ENCODE measurements at regions not wholly inside any gene's neighbourhood (a gene's known extent, or its start where the extent isn't known, plus 50 kb on each side); places are given as distances from the start of the nearest gene placed in this dataset.

- no peak overlapping the region for H3K4me3 ChIP-seq (ENCODE audit: low read depth, low read length)
- peak; percentile 82 for DNase-seq (ENCODE audit: low read depth, low spot score)
- in situ Hi-C loops (cut with HindIII; ENCODE audit: low sequenced_read_pairs), result no loop called here
- TF ChIP-seq, protein P1, sequence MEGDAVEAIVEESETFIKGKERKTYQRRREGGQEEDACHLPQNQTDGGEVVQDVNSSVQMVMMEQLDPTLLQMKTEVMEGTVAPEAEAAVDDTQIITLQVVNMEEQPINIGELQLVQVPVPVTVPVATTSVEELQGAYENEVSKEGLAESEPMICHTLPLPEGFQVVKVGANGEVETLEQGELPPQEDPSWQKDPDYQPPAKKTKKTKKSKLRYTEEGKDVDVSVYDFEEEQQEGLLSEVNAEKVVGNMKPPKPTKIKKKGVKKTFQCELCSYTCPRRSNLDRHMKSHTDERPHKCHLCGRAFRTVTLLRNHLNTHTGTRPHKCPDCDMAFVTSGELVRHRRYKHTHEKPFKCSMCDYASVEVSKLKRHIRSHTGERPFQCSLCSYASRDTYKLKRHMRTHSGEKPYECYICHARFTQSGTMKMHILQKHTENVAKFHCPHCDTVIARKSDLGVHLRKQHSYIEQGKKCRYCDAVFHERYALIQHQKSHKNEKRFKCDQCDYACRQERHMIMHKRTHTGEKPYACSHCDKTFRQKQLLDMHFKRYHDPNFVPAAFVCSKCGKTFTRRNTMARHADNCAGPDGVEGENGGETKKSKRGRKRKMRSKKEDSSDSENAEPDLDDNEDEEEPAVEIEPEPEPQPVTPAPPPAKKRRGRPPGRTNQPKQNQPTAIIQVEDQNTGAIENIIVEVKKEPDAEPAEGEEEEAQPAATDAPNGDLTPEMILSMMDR (IDR thresholded peaks at IDR 0.05; ENCODE audit: low read depth, low read length), result no peak
These were observed 61.9 kb upstream of the NFKB1 start for GRCh38 chr4:102439236-102439614.

DNA sequence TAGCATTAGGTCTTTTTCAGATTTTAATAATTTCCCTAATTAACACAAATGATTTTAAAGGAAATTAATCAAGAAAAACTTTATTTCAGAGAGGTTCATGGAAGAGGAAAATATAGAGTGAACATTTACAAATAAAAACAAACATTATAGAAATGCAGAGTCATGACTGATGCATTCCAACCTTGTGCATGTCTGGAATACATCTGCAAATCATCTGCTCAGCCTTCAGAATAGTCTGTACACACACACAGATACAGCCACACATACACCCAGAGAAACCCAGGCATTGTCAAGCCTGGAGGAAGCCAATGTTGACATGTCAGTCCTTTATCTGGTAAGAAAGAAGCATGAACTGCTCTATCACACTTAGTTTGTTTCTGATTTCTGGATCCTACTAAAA lies 61.3 kb upstream of the NFKB1 start:
- DNase-seq (ENCODE audit: low read depth, low spot score), result peak; percentile 49
- no peak overlapping the region for H3K4me3 ChIP-seq (ENCODE audit: low read depth, low read length)
- in situ Hi-C loops (cut with HindIII; ENCODE audit: low sequenced_read_pairs), result no loop called here
- TF ChIP-seq, protein P1 (IDR thresholded peaks at IDR 0.05; ENCODE audit: low read depth, low read length), result no peak

DNA sequence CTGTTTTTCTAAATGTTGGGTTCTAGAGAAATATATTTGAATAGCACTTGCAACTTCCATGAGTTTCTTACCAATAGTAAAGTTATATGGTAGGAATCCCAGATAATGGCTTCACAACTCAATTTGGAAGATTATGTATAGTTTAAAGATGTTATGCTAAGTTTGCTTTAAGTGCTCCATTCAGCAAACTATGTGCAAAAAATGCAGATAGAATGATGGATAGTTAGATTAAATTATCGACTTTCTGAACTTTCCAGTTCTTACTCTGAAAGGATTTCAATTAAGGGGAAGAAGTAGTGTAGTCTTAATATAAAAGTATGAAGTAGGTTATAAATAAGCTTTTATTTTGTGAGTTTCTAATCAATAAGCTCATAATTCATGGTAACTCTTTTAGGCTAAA lies 60.7 kb upstream of the NFKB1 start:
- H3K4me3 ChIP-seq (ENCODE audit: low read depth, low read length), result no peak overlapping the region
- in situ Hi-C loops (cut with HindIII; ENCODE audit: low sequenced_read_pairs), result no loop called here
- DNase-seq (ENCODE audit: low read depth, low spot score), result no peak

DNA sequence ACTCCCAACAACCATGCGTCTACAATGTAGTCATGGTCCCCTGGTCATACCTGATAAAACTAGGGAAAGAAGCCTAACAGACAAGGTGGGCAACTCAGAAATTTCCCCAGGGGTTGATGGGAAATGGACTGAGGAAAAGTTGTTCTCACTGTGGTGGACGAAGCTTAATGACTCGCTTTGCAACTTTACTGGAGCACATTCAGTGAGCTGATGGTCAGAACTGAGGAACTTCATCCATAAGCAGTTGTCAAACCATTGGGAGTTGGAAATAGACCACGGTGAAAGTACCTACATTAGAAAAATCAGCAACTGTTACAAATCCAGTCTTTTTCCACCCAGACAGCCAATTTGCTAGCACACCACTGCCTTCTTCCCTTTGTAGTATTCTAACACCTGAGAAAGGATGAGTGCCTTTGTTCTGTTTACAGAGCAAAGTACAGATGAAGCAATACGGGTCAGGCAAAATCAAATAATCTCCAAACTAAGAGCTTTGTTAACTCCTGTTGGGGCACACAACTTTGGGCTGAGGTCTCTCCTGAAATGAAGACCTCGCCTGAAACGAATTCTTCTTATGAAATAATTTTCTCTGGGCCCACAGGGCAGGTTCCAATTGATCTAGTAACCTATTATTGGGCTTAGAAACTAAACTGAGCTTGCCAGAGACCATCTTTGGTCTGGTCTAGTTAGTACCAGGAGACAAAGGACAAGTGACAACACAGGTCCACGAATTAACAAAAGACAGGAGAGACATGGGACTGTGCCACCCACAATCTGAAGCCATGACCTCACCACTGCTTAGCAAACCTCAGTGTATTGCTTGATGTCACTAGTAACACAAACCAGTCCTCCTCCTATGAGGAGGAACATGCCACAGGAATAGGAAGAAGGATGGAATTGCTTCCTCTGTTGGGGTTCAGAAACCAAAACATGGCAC lies 58.9 kb upstream of the NFKB1 start:
- in situ Hi-C loops (cut with HindIII; ENCODE audit: low sequenced_read_pairs), result no loop called here
- no peak overlapping the region for H3K4me3 ChIP-seq (ENCODE audit: low read depth, low read length)
- no peak for DNase-seq (ENCODE audit: low read depth, low spot score)
- TF ChIP-seq, protein P1 (IDR thresholded peaks at IDR 0.05; ENCODE audit: low read depth, low read length), result no peak

More for the DNA sequence above, 60.7 kb upstream of the NFKB1 start:
- TF ChIP-seq, protein P1 (IDR thresholded peaks at IDR 0.05; ENCODE audit: low read depth, low read length), result no peak

GRCh38 chr4:102444752-102445151 lies 56.4 kb upstream of the NFKB1 start:
- DNase-seq (ENCODE audit: low read depth, low spot score), result no peak
- TF ChIP-seq, protein P1 (IDR thresholded peaks at IDR 0.05; ENCODE audit: low read depth, low read length), result no peak
- in situ Hi-C loops (cut with HindIII; ENCODE audit: low sequenced_read_pairs), result no loop called here
- H3K4me3 ChIP-seq (ENCODE audit: low read depth, low read length), result no peak overlapping the region

DNA sequence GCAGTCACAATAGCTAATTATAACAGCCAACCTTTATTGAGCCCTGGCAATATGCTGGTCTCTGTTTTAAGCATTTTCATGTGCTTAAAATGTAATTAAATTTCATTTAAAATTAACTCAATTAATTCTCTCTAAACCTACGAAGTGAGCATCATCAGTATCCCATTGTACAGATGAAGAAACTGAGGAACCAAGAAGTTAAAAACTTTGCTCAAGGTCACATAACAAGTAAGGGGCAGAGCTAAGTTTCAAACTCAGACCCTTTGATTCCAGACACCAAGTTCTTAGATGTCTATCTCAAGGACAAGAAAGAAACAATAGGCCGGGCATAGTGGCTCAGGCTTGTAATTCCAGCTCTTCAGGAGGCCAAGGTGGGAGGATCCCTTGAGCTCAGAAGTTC lies 55.9 kb upstream of the NFKB1 start:
- no peak for DNase-seq (ENCODE audit: low read depth, low spot score)
- in situ Hi-C loops (cut with HindIII; ENCODE audit: low sequenced_read_pairs), result no loop called here
- TF ChIP-seq, protein P1 (IDR thresholded peaks at IDR 0.05; ENCODE audit: low read depth, low read length), result no peak
- H3K4me3 ChIP-seq (ENCODE audit: low read depth, low read length), result no peak overlapping the region

Measured in astrocyte of the spinal cord (primary cell).